Right atrium auricular region (tissue), 2 donors: ENCODE measurements at regions not wholly inside any gene's neighbourhood (a gene's known extent, or its start where the extent isn't known, plus 50 kb on each side); places are given as distances from the start of the nearest gene placed in this dataset.
A peak's percentile ranks its signal among the peaks of the same experiment; 100 is the strongest.

Experiments used
- DNase-seq: peaks from one replicate; pipeline ENCODE4 v3.0.0-alpha.2; 2019; ENCODE audit warnings: low spot score
- H3K27ac ChIP-seq, 2 donors: fragments of 200-600 bp; sonication (generic); 1 replicate in 1 of 2; 2 replicates in 1 of 2; pipeline ENCODE4 v1.5.1; 2016 to 2019
- H3K27me3 ChIP-seq, 2 donors: fragments of 200-600 bp; sonication (generic); one replicate each; pipeline versions ENCODE4 v1.5.1 to v1.6.0; 2017 to 2019
- H3K36me3 ChIP-seq: fragments of 200-600 bp; sonication (generic); one replicate; pipeline ENCODE4 v1.5.1; 2016
- H3K4me1 ChIP-seq, 2 donors: fragments of 200-600 bp; sonication (generic); one replicate each; pipeline versions ENCODE4 v1.5.1 to v1.6.0; 2017 to 2019
- H3K4me3 ChIP-seq, 2 donors: fragments of 200-600 bp; sonication (generic); 1 replicate in 1 of 2; 2 replicates in 1 of 2; pipeline ENCODE4 v1.5.1; 2017 to 2019; ENCODE audit warnings: mild to moderate bottlenecking in 1 of 2, moderate library complexity in 1 of 2
- H3K9me3 ChIP-seq, 2 donors: fragments of 200-600 bp; sonication (generic); one replicate each; pipeline ENCODE4 v1.5.1; 2019
- CTCF ChIP-seq, 2 donors: fragments of 200-600 bp; sonication (generic); IDR thresholded peaks; one replicate each; pipeline ENCODE4 v1.5.1; 2019; ENCODE audit warnings: antibody characterized with exemption in 2 of 2

DNA sequence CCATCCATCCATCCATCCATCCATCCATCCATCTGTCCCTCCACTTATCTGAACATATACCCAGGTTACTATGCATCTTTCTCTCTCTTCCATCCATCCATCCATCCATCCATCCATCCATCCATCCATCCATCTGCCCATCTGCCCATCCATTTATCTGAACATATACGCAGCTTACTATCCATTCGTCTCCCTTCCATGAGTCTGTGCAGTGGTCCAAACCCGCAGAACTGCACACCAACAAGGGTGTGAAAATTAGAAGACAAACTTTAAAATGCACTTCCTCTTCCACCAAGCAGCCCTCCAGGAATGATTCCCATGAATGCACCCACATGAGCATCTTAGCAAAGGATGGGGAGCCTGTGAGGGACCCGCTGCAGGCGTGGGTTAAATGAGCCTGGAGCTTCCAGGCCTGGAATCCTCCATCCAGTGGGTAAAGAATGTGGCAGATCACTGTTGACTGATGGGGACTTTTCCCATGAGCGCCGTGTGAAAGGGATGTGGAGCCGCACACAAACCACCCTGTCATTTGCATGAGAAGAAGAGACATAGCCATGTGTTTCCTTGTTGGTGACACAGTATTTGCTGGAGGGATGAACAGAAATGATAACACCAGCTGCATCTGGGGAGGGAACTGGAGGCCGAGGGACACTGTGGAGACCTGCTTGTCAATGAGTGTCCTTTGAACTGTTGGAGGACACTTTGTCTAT lies 376.6 kb downstream of the ADGRD1 start:
- no peak for TF ChIP-seq CTCF (IDR thresholded peaks at IDR 0.05)
- H3K4me1 ChIP-seq = no peaks in the 10 kb centered on the region
- no peak overlapping the region for H3K4me3 ChIP-seq
- no peaks in the 10 kb centered on the region for H3K36me3 ChIP-seq
- no peaks in the 10 kb centered on the region for H3K27me3 ChIP-seq
- no peak overlapping the region for H3K27ac ChIP-seq
- no peak for DNase-seq
- H3K9me3 ChIP-seq = peaks cover 0 to 4% of the 10 kb centered on the region in 2 donors

GRCh38 chr12:131331148-131331750 lies 377.5 kb downstream of the ADGRD1 start:
- DNase-seq = no peak
- Histone ChIP-seq H3K27ac (no peak overlapping the region), H3K27me3 (no peaks in the 10 kb centered on the region), H3K4me3 (no peak overlapping the region), H3K9me3 (peaks cover 0 to 6% of the 10 kb centered on the region in 2 donors), H3K4me1 (no peaks in the 10 kb centered on the region), H3K36me3 (no peaks in the 10 kb centered on the region)
- no peak for TF ChIP-seq CTCF (IDR thresholded peaks at IDR 0.05)

DNA sequence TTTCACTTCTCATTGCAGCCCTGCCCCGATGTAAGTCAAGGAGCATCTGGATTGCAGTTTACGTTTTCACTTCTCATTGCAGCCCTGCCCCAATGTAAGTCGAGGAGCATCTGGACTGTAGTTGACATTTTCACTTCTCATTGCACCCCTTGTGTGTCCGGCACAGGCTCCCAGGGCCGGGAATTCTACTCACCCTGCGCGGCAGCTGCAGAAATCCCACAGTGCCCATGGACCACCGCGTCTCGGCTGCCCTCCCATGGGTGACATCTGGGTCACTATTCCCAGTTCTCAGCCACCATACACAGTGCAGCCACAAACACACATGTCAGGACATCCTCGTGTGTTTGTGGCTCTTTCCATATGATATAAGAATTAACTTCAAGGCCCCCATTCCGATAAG lies 378.5 kb downstream of the ADGRD1 start:
- Histone ChIP-seq H3K27ac (no peak overlapping the region), H3K4me3 (no peak overlapping the region), H3K9me3 (peaks cover 0 to 6% of the 10 kb centered on the region in 2 donors), H3K4me1 (no peaks in the 10 kb centered on the region), H3K36me3 (no peaks in the 10 kb centered on the region), H3K27me3 (no peaks in the 10 kb centered on the region)
- no peak for DNase-seq
- TF ChIP-seq CTCF (IDR thresholded peaks at IDR 0.05) = no peak

GRCh38 chr12:131333136-131333535 lies 377.8 kb upstream of the SFSWAP start:
- H3K27me3 ChIP-seq = no peaks in the 10 kb centered on the region
- no peak for TF ChIP-seq CTCF (IDR thresholded peaks at IDR 0.05)
- H3K27ac ChIP-seq = no peak overlapping the region
- DNase-seq = peak; percentile 40
- H3K4me1 ChIP-seq = no peaks in the 10 kb centered on the region
- H3K4me3 ChIP-seq = no peak overlapping the region
- H3K36me3 ChIP-seq = no peaks in the 10 kb centered on the region
- H3K9me3 ChIP-seq = peaks cover 0 to 6% of the 10 kb centered on the region in 2 donors

DNA sequence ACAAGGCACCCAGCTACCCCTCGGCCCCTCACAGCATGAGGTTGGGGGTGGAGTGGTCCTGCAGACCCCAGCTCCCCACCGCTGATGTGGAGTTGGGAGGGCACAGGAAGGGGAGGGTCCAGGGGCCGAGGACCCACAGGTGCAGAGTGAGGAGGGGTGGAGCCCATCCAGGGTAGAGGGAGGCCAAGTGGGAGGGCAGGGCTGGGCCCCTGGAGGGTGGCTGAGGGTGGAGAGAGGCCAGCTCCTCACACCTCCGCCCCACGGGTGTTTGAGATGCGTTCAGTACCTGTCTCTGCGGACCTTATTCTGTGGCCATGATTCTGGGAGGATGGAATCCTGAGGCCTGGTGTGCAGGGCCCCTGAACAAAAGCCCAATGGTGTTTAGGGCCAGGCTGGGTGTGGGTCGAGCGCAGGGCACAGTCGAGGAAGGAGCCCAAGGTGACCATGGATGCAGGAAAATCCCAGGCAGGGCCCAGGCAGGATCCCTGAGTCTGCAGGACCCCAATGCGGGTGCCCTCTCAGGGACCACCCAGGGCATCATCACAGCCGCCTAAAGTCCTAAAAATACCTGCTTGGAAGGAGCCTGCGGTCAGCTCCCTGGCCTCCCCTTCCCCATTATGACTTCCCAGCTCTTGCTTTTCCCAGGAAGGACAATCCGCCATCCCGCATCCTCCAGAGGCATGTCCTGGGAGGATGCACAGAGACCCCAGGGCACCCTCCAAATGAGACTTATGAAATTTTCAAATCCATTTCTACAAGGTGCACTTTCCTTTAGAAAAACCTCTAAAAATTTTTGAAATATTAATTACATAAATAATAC lies 377.1 kb upstream of the SFSWAP start:
- DNase-seq = peak; percentile 34
- Histone ChIP-seq H3K27me3 (no peaks in the 10 kb centered on the region), H3K36me3 (no peaks in the 10 kb centered on the region), H3K9me3 (peaks cover 0 to 6% of the 10 kb centered on the region in 2 donors), H3K4me3 (no peak overlapping the region), H3K4me1 (no peaks in the 10 kb centered on the region), H3K27ac (no peak overlapping the region)
- no peak for TF ChIP-seq CTCF (IDR thresholded peaks at IDR 0.05)
